AG09309 (cell line): ENCODE measurements at regions not wholly inside any gene's neighbourhood (a gene's known extent, or its start where the extent isn't known, plus 50 kb on each side); places are given as distances from the start of the nearest gene placed in this dataset.

ENCODE experiments used
- DNase-seq: peaks from one replicate; pipeline ENCODE4 v3.0.0-alpha.2; 2010; ENCODE audit warnings: low read depth
- H3K4me3 ChIP-seq: 2 replicates; pipeline ENCODE4 v1.5.1; 2011; ENCODE audit warnings: mild to moderate bottlenecking, low read depth, low read length, moderate library complexity; ENCODE audit not compliant: control insufficient read depth
- CTCF ChIP-seq: IDR thresholded peaks from 2 replicates; pipeline ENCODE4 v1.5.1; 2011; ENCODE audit warnings: mild to moderate bottlenecking, low read depth, low read length, inconsistent platforms; ENCODE audit not compliant: insufficient read depth, control insufficient read depth; ENCODE audit errors: missing control alignments

GRCh38 chr6:74284284-74284683 is 588.3 kb downstream of the CD109 start:
- no peak for DNase-seq
- TF ChIP-seq CTCF: no peak
- no peak overlapping the region for H3K4me3 ChIP-seq

GRCh38 chr6:74283532-74283931 is 587.5 kb downstream of the CD109 start:
- no peak overlapping the region for H3K4me3 ChIP-seq
- no peak for TF ChIP-seq CTCF
- no peak for DNase-seq

- H3K4me3 ChIP-seq: no peak overlapping the region
- no peak for TF ChIP-seq CTCF
- no peak for DNase-seq
Observed at GRCh38 chr6:74282143-74282689, 586.2 kb downstream of the CD109 start.

- no peak for DNase-seq
- TF ChIP-seq CTCF: peak; percentile 44
- no peak overlapping the region for H3K4me3 ChIP-seq
Observed at GRCh38 chr6:74280130-74280692, 584.2 kb downstream of the CD109 start.

GRCh38 chr6:74277777-74278186 is 581.8 kb downstream of the CD109 start:
- no peak for TF ChIP-seq CTCF
- no peak overlapping the region for H3K4me3 ChIP-seq
- no peak for DNase-seq

- H3K4me3 ChIP-seq: no peak overlapping the region
- TF ChIP-seq CTCF: no peak
- DNase-seq: no peak
Observed at GRCh38 chr6:74273541-74273940, 577.5 kb downstream of the CD109 start.

- TF ChIP-seq CTCF: no peak
- no peak for DNase-seq
- H3K4me3 ChIP-seq: no peak overlapping the region
Observed at GRCh38 chr6:74269600-74269858, 573.5 kb downstream of the CD109 start.
